DOHH2 (cell line): ENCODE measurements at regions not wholly inside any gene's neighbourhood (a gene's known extent, or its start where the extent isn't known, plus 50 kb on each side); places are given as distances from the start of the nearest gene placed in this dataset.
"Not testable (repeated sequence)": the region's sequence is repeated elsewhere in the genome, so short reads cannot be mapped to it uniquely, and the experiment has no call there.

Experiments
- H3F3A ChIP-seq: fragments of 200-600 bp; sonication (generic), shearing (Covaris generic); 2 replicates; pipeline ENCODE4 v1.6.0; 2016; ENCODE audit warnings: antibody characterized with exemption, mild to moderate bottlenecking; ENCODE audit not compliant: control insufficient read depth, insufficient read depth
- H3K27ac ChIP-seq: fragments of 200-600 bp; sonication (generic); 2 replicates; pipeline ENCODE4 v1.5.1; 2014; ENCODE audit warnings: low read depth, mild to moderate bottlenecking, low read length, moderate library complexity
- H3K27me3 ChIP-seq: fragments of 200-600 bp; sonication (generic); 2 replicates; pipeline ENCODE4 v1.6.1; 2014; ENCODE audit warnings: mild to moderate bottlenecking, low read length, mixed read lengths; ENCODE audit not compliant: control insufficient read depth
- H3K36me3 ChIP-seq: fragments of 200-600 bp; sonication (generic); 2 replicates; pipeline ENCODE4 v1.6.1; 2014; ENCODE audit warnings: mild to moderate bottlenecking, low read length, moderate library complexity, mixed read lengths; ENCODE audit not compliant: control insufficient read depth
- H3K4me1 ChIP-seq: fragments of 200-600 bp; sonication (generic); 2 replicates; pipeline ENCODE4 v1.6.1; 2014; ENCODE audit warnings: mild to moderate bottlenecking, low read length, mixed read lengths; ENCODE audit not compliant: control insufficient read depth
- H3K4me2 ChIP-seq: fragments of 200-600 bp; sonication (generic); 2 replicates; pipeline ENCODE4 v1.6.0; 2014; ENCODE audit warnings: mild to moderate bottlenecking, low read length, moderate library complexity
- H3K4me3 ChIP-seq: fragments of 200-600 bp; sonication (generic); 2 replicates; pipeline ENCODE4 v1.5.1; 2014; ENCODE audit warnings: mild to moderate bottlenecking, low read length, mixed read lengths
- H3K79me2 ChIP-seq: fragments of 200-600 bp; sonication (generic); 2 replicates; pipeline ENCODE4 v1.6.1; 2014; ENCODE audit warnings: mild to moderate bottlenecking, low read length, mixed read lengths; ENCODE audit not compliant: control insufficient read depth
- H3K9me2 ChIP-seq: fragments of 200-600 bp; sonication (generic); replicated peaks from 2 replicates; pipeline ENCODE4 v1.6.1; 2014; ENCODE audit warnings: mild to moderate bottlenecking, low read length, mixed read lengths; ENCODE audit not compliant: control insufficient read depth
- H3K9me3 ChIP-seq: fragments of 200-600 bp; sonication (generic); 2 replicates; pipeline ENCODE4 v1.6.1; 2014; ENCODE audit warnings: antibody characterized with exemption, low read length, mixed read lengths; ENCODE audit not compliant: control insufficient read depth, insufficient read depth
- H4K20me1 ChIP-seq: fragments of 200-600 bp; sonication (generic); 2 replicates; pipeline ENCODE4 v1.6.0; 2014; ENCODE audit warnings: low read depth, mild to moderate bottlenecking, antibody characterized with exemption, low read length, moderate library complexity; ENCODE audit not compliant: control insufficient read depth, insufficient read depth
- TF ChIP-seq, protein P1 (sequence below): fragments of 200-600 bp; sonication (generic); IDR thresholded peaks from one replicate; pipeline ENCODE4 v1.5.1; 2014; ENCODE audit warnings: antibody characterized with exemption, mild to moderate bottlenecking, low read depth, low read length; ENCODE audit not compliant: poor library complexity, severe bottlenecking

DNA sequence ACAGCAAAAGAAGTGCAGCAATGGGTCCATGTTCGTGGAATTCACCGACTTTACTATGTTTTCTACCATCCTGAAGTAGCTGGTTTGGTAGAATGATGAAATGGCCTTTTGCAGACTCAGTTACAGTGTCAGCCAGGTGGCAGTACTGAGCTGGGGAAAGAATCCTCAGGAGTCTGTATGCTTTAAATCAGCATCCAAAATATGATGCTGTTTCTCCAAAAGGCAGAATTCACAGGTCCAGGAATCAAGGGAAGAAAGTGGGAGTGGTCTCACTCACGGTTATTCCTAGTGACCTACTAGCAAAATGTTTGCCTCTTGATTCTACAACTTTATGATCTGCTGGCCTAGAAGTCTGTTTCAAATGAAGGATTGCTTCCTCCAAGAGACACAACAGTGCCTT, 287.1 kb downstream of the SPATA31A6 start:
- not testable (repeated sequence) for H3K9me3 ChIP-seq, H3K9me2 ChIP-seq, H3K4me1 ChIP-seq, H4K20me1 ChIP-seq, H3K4me2 ChIP-seq, H3K27ac ChIP-seq, H3K27me3 ChIP-seq, H3K4me3 ChIP-seq, H3F3A ChIP-seq, H3K36me3 ChIP-seq, H3K79me2 ChIP-seq
- TF ChIP-seq, protein P1, sequence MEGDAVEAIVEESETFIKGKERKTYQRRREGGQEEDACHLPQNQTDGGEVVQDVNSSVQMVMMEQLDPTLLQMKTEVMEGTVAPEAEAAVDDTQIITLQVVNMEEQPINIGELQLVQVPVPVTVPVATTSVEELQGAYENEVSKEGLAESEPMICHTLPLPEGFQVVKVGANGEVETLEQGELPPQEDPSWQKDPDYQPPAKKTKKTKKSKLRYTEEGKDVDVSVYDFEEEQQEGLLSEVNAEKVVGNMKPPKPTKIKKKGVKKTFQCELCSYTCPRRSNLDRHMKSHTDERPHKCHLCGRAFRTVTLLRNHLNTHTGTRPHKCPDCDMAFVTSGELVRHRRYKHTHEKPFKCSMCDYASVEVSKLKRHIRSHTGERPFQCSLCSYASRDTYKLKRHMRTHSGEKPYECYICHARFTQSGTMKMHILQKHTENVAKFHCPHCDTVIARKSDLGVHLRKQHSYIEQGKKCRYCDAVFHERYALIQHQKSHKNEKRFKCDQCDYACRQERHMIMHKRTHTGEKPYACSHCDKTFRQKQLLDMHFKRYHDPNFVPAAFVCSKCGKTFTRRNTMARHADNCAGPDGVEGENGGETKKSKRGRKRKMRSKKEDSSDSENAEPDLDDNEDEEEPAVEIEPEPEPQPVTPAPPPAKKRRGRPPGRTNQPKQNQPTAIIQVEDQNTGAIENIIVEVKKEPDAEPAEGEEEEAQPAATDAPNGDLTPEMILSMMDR, result peak; percentile 63

DNA sequence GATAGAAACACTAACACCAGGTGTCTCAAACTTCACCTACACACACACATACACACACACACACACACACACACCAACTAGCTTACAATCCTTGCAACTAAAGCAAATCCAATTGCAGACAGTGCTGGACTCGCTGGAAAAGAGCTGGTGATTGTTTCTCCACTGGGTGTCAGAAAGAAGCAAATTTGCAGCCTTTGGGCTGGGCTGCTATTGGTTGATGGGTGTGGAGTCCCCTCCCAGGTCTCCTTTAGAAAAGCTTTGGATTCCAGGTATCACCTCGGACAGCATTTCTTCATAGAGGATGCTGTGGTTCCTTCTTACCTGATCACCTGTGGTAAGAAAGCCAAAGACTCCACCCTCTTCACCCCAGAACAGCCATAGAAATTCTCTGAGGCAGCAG, 307.5 kb downstream of the SPATA31A6 start:
- H3K4me3 ChIP-seq, H3K4me1 ChIP-seq, H3K4me2 ChIP-seq, H3F3A ChIP-seq, H3K79me2 ChIP-seq, H3K9me3 ChIP-seq, H3K27ac ChIP-seq, H3K36me3 ChIP-seq, H3K9me2 ChIP-seq, H3K27me3 ChIP-seq, H4K20me1 ChIP-seq: not testable (repeated sequence)

DNA sequence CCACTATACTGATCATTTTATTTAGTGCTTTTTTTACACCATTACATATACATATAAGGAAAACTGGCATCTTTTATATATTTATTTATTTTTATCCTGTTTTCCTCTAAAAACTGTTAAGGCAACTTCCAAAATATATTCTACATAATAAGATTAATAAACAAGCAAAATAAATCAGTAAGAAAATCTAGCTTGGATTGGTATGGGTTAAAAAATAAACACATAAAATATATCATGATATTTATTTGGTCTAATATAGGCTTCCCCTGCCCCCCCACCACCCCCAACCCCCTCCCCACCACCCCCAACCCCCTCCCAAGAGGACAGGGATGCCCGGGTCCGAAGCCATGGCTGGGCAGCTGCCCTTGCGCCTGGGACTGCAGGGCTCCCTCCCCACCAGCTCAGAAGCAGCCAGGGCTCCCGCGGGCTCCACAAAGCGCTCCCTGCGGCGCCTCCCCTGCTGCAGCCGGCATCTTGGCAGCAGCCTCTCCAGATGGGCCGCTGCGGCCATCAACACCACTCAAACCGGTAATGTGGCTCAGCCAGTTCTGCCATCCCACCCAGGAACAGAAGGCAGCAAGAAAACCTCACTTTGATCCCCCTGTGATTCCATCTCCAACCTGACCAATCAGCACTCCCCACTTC, 319.3 kb downstream of the SPATA31A6 start:
- H3K27me3 ChIP-seq, H3K4me3 ChIP-seq, H3K79me2 ChIP-seq, H4K20me1 ChIP-seq, H3F3A ChIP-seq, H3K36me3 ChIP-seq, H3K27ac ChIP-seq, H3K9me3 ChIP-seq, H3K4me2 ChIP-seq, H3K4me1 ChIP-seq, H3K9me2 ChIP-seq: not testable (repeated sequence)

DNA sequence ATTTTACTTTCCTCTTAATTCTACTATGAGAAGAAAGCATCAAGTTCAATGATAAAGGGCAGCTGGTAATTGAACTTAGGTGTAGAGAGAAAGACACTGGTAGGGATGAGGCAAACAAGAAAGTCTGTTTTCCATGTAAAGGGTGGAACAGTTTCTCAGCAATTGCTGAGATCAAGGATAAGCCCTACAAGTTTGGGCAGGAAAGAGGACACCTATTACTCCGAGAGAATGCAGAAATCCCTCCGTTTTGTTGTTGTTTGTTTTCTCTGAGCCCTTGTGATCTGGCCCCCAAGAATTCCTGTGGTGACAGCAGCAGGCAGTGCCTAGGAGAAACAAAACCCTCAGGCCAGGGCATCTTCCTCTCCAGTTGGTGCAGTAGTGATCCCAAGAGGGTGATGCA, 324.7 kb downstream of the SPATA31A6 start:
- H4K20me1 ChIP-seq, H3K4me1 ChIP-seq, H3K27ac ChIP-seq, H3K4me3 ChIP-seq, H3K27me3 ChIP-seq, H3K9me2 ChIP-seq, H3K36me3 ChIP-seq, H3K4me2 ChIP-seq, H3K79me2 ChIP-seq, H3F3A ChIP-seq, H3K9me3 ChIP-seq: not testable (repeated sequence)

DNA sequence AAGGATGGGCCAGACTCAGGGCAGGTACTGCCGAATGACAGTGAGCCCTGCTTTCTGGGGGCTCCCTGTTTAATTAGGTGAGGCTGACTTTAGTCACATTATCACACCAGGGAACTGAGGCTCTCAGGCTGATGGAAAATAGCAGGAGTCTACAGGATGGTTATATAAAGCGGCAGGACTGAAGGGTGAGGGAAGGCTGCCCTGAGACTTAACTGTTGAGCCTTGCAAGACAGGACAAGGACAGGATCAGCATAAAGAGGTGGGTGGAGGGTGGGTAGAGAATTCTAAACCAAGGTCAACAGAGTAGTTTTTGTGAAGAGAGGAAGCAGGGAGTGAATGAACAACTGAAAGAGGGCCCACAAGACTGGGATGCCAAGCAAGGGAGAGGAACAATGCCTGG, 330.1 kb downstream of the SPATA31A6 start:
- not testable (repeated sequence) for H3F3A ChIP-seq, H3K27me3 ChIP-seq, H3K4me3 ChIP-seq, H3K9me2 ChIP-seq, H4K20me1 ChIP-seq, H3K36me3 ChIP-seq, H3K79me2 ChIP-seq, H3K27ac ChIP-seq, H3K4me1 ChIP-seq, H3K4me2 ChIP-seq, H3K9me3 ChIP-seq

DNA sequence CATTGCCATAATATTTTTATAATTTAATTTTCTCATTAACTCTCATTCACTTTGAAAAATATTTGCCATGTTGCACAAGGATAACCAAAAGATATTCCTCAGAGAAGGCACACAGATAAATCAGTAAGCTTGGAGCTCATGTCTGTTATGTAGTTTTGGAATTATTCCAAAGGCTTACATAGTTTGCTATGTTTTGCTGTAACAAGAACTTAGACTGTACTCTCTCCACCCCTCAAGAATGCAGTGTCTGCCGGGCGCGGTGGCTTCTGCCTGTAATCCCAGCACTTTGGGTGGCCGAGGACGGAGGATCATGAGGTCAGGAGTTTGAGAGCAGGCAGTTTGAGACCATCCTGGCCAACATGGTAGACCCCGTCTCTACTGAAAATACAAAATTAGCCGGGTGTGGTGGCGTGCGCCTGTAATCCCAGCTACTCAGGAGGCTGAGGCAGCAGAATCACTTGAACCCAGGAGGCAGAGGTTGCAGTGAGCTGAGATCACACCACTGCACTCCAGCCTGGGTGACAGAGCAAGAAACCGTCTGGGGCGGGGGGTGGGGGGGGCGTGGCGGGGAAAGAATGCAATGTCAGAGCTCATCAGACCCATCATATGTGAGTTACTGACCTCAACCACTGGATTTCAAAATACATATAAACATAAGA, 351.0 kb downstream of the SPATA31A6 start:
- not testable (repeated sequence) for H3K27ac ChIP-seq, H3K9me2 ChIP-seq, H3F3A ChIP-seq, H3K79me2 ChIP-seq, H3K9me3 ChIP-seq, H3K4me1 ChIP-seq, H4K20me1 ChIP-seq, H3K36me3 ChIP-seq, H3K4me3 ChIP-seq, H3K4me2 ChIP-seq, H3K27me3 ChIP-seq

DNA sequence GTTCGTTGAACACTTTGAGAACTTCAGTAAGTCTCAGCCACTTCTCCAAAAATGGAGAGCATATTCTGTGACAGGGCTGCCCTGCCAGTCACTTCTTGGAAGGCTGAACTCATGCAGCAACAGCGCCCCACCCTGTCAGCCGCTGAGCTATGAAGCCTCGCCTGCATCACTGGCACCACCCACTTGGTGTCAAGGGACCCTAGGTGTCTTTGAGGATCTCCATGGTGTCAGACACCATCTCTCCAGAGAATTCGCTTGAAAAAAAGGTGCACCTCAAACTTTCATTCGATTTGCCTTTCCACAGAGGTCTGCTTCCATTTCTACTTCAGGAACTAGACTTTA, 351.5 kb downstream of the SPATA31A6 start:
- not testable (repeated sequence) for H3K9me2 ChIP-seq, H3K27me3 ChIP-seq, H3F3A ChIP-seq, H3K79me2 ChIP-seq, H3K36me3 ChIP-seq, H4K20me1 ChIP-seq, H3K4me1 ChIP-seq, H3K4me3 ChIP-seq, H3K9me3 ChIP-seq, H3K4me2 ChIP-seq, H3K27ac ChIP-seq
